Gastroesophageal sphincter (tissue), 4 donors: ENCODE measurements at regions not wholly inside any gene's neighbourhood (a gene's known extent, or its start where the extent isn't known, plus 50 kb on each side); places are given as distances from the start of the nearest gene placed in this dataset.
"Not testable (repeated sequence)": the region's sequence is repeated elsewhere in the genome, so short reads cannot be mapped to it uniquely, and the experiment has no call there.

Experiments
- ATAC-seq: fragments of 150-250 bp; one replicate; pipeline ENCODE4 v1.9.1; 2016; ENCODE audit warnings: mild to moderate bottlenecking, moderate library complexity
- H3K27ac ChIP-seq, 4 donors: fragments of 200-600 bp; sonication (generic) in 3 of 4; 1 replicate in 3 of 4; 2 replicates in 1 of 4; pipeline ENCODE4 v1.5.1; 2016 to 2019
- H3K27me3 ChIP-seq: fragments of 200-600 bp; sonication (generic); one replicate; pipeline ENCODE4 v1.5.1; 2019
- H3K36me3 ChIP-seq, 2 donors: fragments of 200-600 bp; sonication (generic); one replicate each; pipeline ENCODE4 v1.5.1; 2019; ENCODE audit warnings: control low read depth in 1 of 2
- H3K4me1 ChIP-seq, 3 donors: fragments of 200-600 bp; sonication (generic); 1 replicate in 2 of 3; 2 replicates in 1 of 3; pipeline ENCODE4 v1.5.1; 2016 to 2019; ENCODE audit warnings: control low read depth in 2 of 3
- H3K4me3 ChIP-seq, 2 donors: fragments of 200-600 bp; sonication (generic); one replicate each; pipeline ENCODE4 v1.5.1; 2019; ENCODE audit warnings: mild to moderate bottlenecking in 1 of 2, moderate library complexity in 1 of 2
- H3K9me3 ChIP-seq, 3 donors: fragments of 200-600 bp; sonication (generic); one replicate each; pipeline ENCODE4 v1.5.1; 2017 to 2019; ENCODE audit warnings: control low read depth in 2 of 3
- EP300 ChIP-seq: sonication (generic); formaldehyde crosslinking; IDR thresholded peaks from one replicate; pipeline ENCODE4 v1.6.1; 2017; ENCODE audit warnings: antibody characterized with exemption, mild to moderate bottlenecking
- POLR2A ChIP-seq, 2 donors: fragments of 450-650 bp; IDR thresholded peaks; one replicate each; pipeline ENCODE4 v1.6.1; 2017; ENCODE audit warnings: antibody characterized with exemption in 2 of 2, mild to moderate bottlenecking in 2 of 2, moderate library complexity in 1 of 2
- POLR2AphosphoS5 ChIP-seq: sonication (generic); formaldehyde crosslinking; IDR thresholded peaks from one replicate; pipeline ENCODE4 v1.6.1; 2017; ENCODE audit warnings: antibody characterized with exemption
- WGBS, 2 donors: methylation state at CpG; one replicate each; pipeline ENCODE4 v1.1.5; 2018; ENCODE audit warnings: low coverage in 1 of 2; 5-methylcytosine and 5-hydroxymethylcytosine counted together
- TF ChIP-seq, protein P1 (sequence below), 4 experiments: fragments of 200-600 bp in 2 of 4; fragments of 450-650 bp in 2 of 4; sonication (generic) in 1 of 4; IDR thresholded peaks; one replicate each; pipeline ENCODE4 v1.5.1; 2017 to 2019; ENCODE audit warnings: antibody characterized with exemption in 4 of 4, mild to moderate bottlenecking in 2 of 4, moderate library complexity in 2 of 4

DNA sequence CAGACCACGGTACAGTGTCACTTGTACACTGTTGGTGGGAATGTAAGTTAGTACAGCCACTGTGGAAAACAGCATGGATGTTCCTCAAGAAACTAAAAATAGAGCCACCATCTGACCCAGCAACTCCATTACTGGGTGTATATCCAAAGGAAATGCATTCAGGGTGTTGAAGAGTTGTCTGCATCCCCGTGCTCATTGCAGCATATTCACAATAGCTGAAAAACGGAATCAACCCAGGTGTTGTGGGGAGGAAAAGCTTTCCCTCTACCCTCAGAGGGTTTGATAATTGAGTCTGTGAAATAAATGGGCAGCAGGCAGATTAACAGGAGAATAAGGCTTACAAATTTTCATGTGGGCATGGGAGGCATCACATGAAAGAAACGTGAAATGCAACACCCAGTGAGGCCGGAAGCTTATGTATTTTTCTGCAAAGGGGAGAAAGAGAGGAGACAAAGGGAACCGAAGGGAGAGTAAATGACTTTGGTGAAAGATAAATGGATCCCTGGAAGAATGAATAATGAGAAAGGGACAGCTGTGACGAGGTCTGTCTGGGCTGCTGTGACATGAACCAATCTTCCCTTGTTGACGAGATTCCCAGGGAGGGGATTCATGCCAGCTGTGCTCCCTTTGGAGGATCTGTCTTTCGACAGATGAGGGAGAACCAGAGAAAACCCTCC is 106.2 kb downstream of the KCNJ12 start:
- WGBS, 2 donors: 38 to 52% methylated on average over 6 to 9 of the region's 9 CpGs
- Histone ChIP-seq H3K4me1 (no peaks in the 10 kb centered on the region), H3K27me3 (peaks cover 27% of the 10 kb centered on the region), H3K4me3 (no peak overlapping the region), H3K9me3 (peaks cover 0 to 14% (median 0%) of the 10 kb centered on the region in 3 donors), H3K36me3 (no peaks in the 10 kb centered on the region), H3K27ac (no peak overlapping the region)
- ATAC-seq: no peak
- TF ChIP-seq POLR2A (IDR thresholded peaks at IDR 0.05) (no peak), EP300 (no peak), POLR2AphosphoS5 (no peak)
- TF ChIP-seq, protein P1, sequence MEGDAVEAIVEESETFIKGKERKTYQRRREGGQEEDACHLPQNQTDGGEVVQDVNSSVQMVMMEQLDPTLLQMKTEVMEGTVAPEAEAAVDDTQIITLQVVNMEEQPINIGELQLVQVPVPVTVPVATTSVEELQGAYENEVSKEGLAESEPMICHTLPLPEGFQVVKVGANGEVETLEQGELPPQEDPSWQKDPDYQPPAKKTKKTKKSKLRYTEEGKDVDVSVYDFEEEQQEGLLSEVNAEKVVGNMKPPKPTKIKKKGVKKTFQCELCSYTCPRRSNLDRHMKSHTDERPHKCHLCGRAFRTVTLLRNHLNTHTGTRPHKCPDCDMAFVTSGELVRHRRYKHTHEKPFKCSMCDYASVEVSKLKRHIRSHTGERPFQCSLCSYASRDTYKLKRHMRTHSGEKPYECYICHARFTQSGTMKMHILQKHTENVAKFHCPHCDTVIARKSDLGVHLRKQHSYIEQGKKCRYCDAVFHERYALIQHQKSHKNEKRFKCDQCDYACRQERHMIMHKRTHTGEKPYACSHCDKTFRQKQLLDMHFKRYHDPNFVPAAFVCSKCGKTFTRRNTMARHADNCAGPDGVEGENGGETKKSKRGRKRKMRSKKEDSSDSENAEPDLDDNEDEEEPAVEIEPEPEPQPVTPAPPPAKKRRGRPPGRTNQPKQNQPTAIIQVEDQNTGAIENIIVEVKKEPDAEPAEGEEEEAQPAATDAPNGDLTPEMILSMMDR (IDR thresholded peaks at IDR 0.05): no peak

DNA sequence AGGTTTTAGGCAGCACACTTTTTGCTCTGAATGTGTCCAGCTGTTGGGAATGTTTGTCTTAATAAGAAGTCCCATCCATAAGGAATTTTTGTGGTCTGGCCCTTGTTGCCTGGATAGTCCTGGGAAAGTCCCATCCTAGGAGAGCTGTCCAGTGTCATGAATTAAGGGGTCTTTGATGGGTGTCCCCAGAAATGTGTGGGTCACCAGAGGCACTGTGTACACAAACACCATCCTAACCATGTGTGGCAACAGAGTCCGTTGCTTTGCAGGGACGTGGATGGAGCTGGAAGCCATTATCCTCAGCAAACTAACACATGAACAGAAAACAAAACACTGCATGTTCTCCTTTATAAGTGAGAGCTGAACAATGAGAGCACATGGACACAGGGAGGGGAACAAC is 111.9 kb downstream of the KCNJ12 start:
- not testable (repeated sequence) for H3K9me3 ChIP-seq, H3K4me1 ChIP-seq, H3K4me3 ChIP-seq, H3K36me3 ChIP-seq, ATAC-seq, H3K27ac ChIP-seq
- H3K27me3 ChIP-seq: peaks cover 18% of the 10 kb centered on the region
- no CpG with 5 or more reads among the region's 2 CpGs for WGBS, 2 donors

DNA sequence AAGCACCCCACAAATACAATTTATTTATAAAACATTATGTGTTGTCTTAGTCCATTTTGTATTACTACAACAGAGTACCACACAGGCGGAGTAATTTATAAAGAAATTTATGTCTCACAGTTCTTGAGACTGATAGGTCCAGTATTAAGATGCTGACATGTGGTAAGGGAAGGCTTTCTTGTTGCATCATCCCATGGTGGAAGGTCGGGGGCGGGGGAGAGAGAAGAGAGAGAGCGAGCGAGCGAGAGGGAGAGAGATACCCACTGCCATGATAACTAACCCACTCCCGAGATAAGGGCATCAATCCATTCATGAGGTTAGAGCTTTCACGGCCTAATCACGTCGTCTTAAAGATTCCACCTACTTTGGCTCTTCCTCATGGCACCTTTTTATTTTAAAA is 117.8 kb downstream of the KCNJ12 start:
- Histone ChIP-seq H3K36me3 (no peaks in the 10 kb centered on the region), H3K27me3 (peaks cover 9% of the 10 kb centered on the region), H3K9me3 (no peaks in the 10 kb centered on the region), H3K4me3 (no peak overlapping the region), H3K27ac (no peak overlapping the region), H3K4me1 (no peaks in the 10 kb centered on the region)
- ATAC-seq: no peak
- TF ChIP-seq POLR2AphosphoS5: no peak
- TF ChIP-seq EP300: no peak
- TF ChIP-seq POLR2A (IDR thresholded peaks at IDR 0.05): no peak
- TF ChIP-seq, protein P1 (IDR thresholded peaks at IDR 0.05): no peak
- 85 to 87% methylated on average over 5 to 9 of the region's 10 CpGs for WGBS, 2 donors

DNA sequence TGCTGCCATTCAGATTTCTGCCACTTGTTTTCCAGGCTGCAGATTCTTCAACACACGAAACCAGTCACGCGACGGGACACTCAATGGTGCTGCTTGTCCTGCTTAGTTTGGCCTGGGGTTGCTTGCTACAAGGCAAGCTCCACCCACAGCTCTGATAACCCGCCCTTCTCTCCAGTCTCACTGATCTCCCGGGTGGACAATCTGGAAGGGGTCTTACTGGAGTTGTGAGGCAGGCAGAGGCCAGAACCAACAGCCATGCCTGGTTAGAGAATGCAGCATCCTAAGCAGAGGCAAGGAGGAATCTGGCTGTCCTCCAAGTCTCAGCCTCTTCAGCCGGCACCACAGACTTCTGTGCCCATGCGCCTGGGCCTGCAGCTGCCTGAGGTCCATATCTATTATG is 119.1 kb downstream of the KCNJ12 start:
- peaks cover 4% of the 10 kb centered on the region for H3K27me3 ChIP-seq

DNA sequence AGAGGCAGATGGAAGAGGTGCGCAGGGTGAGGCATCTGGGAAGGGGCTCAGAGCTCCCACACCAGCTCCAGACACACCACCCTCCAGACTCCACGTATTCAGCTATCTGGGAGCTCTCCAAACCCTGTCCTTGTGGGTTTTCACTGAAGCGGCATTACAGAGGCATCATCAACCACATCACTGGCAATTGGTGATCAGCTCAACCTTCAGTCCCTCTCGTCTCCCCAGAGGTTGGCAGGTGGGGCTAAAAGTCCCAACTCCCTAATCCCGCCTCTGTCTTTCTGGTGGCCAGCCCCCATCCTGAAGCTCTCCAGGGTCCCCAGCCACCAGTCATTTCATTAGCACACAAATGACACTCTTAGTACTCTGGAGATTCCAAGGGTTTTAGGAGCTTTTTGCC is 123.9 kb downstream of the KCNJ12 start:
- TF ChIP-seq POLR2A (IDR thresholded peaks at IDR 0.05): no peak
- no peak for TF ChIP-seq POLR2AphosphoS5
- no peak for TF ChIP-seq EP300
- TF ChIP-seq, protein P1 (IDR thresholded peaks at IDR 0.05): no peak
- H3K4me3 ChIP-seq: no peak overlapping the region
- H3K27me3 ChIP-seq: peaks cover 5% of the 10 kb centered on the region
- H3K9me3 ChIP-seq: no peaks in the 10 kb centered on the region
- no peak overlapping the region for H3K27ac ChIP-seq
- H3K4me1 ChIP-seq: no peaks in the 10 kb centered on the region
- ATAC-seq: no peak
- no peaks in the 10 kb centered on the region for H3K36me3 ChIP-seq
- WGBS, 2 donors: 40 to 67% methylated on average over 2 of the region's 5 CpGs

More for the DNA sequence above, 119.1 kb downstream of the KCNJ12 start:
- Histone ChIP-seq H3K4me3 (no peak overlapping the region), H3K9me3 (no peaks in the 10 kb centered on the region), H3K4me1 (no peaks in the 10 kb centered on the region), H3K27ac (no peak overlapping the region), H3K36me3 (no peaks in the 10 kb centered on the region)
- no peak for ATAC-seq
- TF ChIP-seq POLR2A (IDR thresholded peaks at IDR 0.05): no peak
- TF ChIP-seq POLR2AphosphoS5: no peak
- TF ChIP-seq, protein P1 (IDR thresholded peaks at IDR 0.05): no peak
- 20 to 100% methylated on average over 1 of the region's 8 CpGs for WGBS, 2 donors

DNA sequence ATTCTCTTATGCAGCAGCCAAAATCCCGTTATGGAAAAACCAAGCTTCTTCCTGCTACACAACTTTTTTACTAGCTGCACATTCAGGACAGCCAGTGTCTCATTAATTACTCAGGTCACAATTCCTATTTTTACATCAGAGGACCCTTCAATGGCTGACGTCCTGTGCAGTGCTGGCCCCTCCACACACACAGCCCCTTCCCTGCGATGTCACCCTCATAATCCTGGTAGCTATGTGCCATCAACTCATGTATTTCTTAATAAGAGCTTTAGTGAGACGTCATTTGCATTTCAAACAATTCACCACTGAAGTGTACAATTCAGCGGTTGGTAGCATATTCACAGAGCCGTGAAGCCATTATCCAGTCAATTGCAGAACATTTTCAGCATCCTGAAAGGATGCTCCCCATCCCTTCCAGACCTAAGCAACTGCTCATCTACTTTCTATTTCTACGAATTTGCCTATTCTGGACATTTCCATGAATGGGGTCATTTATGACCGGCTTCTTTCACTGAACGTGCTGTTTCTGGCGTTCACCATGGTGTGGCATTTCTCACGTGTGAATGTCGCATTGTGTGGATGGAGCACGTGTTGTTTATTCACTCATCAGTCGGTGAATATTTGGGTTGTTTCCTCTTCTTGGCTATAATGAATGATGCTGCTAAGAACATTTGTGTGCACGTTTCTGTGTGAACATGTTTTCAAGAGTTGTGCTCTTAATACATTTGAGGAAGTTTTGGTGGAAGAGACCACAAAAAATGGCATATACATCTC is 126.0 kb downstream of the KCNJ12 start:
- not testable (repeated sequence) for H3K4me3 ChIP-seq, ATAC-seq, H3K4me1 ChIP-seq, H3K9me3 ChIP-seq, H3K27ac ChIP-seq, H3K36me3 ChIP-seq
- H3K27me3 ChIP-seq: peaks cover 18% of the 10 kb centered on the region
- WGBS, 2 donors: 72 to 92% methylated on average over 11 to 15 of the region's 15 CpGs
